ENCODE measurements at regions not wholly inside any gene's neighbourhood (a gene's known extent, or its start where the extent isn't known, plus 50 kb on each side); places are given as distances from the start of the nearest gene placed in this dataset.

GRCh38 chr19:31160336-31160926, 188.8 kb downstream of the TSHZ3 start:
- Mint-ChIP-seq H3K4me3 (no peak overlapping the region), H3K36me3 (no peaks in the 10 kb centered on the region), H3K4me1 (no peaks in the 10 kb centered on the region), H3K9me3 (peaks cover 12% of the 10 kb centered on the region), H3K27me3 (ENCODE audit: low read depth) (no peaks in the 10 kb centered on the region), H3K27ac (no peak overlapping the region)
- ChIA-PET CTCF (interaction anchor here (0.9 kb wide), 1 partner anchor 106 kb away, joined by 3 read pairs; no protein-coding TSS in a partner anchor), POLR2A (no interaction called here)
- no peak for ATAC-seq
- no peak for TF ChIP-seq CBFB (CRISPR knock-in tag; IDR thresholded peaks at IDR 0.05; ENCODE audit: low read depth)
- no peak for TF ChIP-seq KAT7 (CRISPR knock-in tag; IDR thresholded peaks at IDR 0.05; ENCODE audit: borderline replicate concordance)
- TF ChIP-seq ZNF396 (CRISPR knock-in tag; IDR thresholded peaks at IDR 0.05; ENCODE audit: borderline replicate concordance): no peak
- no peak for TF ChIP-seq ZNF121 (CRISPR knock-in tag; IDR thresholded peaks at IDR 0.05)
- no peak for TF ChIP-seq MXD4 (CRISPR knock-in tag; IDR thresholded peaks at IDR 0.05; ENCODE audit: borderline replicate concordance)
- TF ChIP-seq RORB (CRISPR knock-in tag; IDR thresholded peaks at IDR 0.05): no peak
- no peak for DNase-seq (ENCODE audit: low spot score)

GRCh38 chr19:31154021-31154420, 195.2 kb downstream of the TSHZ3 start:
- Mint-ChIP-seq H3K4me1 (no peaks in the 10 kb centered on the region), H3K4me3 (no peak overlapping the region), H3K27me3 (ENCODE audit: low read depth) (no peaks in the 10 kb centered on the region), H3K36me3 (no peaks in the 10 kb centered on the region), H3K9me3 (peaks cover 18% of the 10 kb centered on the region), H3K27ac (no peak overlapping the region)
- DNase-seq (ENCODE audit: low spot score): no peak
- CTCF ChIA-PET: no interaction called here
- TF ChIP-seq CREB1 (CRISPR knock-in tag; IDR thresholded peaks at IDR 0.05) (no peak), GABPB1 (CRISPR knock-in tag; IDR thresholded peaks at IDR 0.05) (no peak), ZNF263 (CRISPR knock-in tag; IDR thresholded peaks at IDR 0.05; ENCODE audit: low read depth) (no peak), IRF1 (CRISPR knock-in tag; IDR thresholded peaks at IDR 0.05) (no peak), TEAD1 (CRISPR knock-in tag; IDR thresholded peaks at IDR 0.05) (no peak), JUN (CRISPR knock-in tag; IDR thresholded peaks at IDR 0.05) (no peak), USF1 (CRISPR knock-in tag; IDR thresholded peaks at IDR 0.05) (no peak), ZNF416 (CRISPR knock-in tag; IDR thresholded peaks at IDR 0.05) (no peak), E2F4 (CRISPR knock-in tag; IDR thresholded peaks at IDR 0.05; ENCODE audit: borderline replicate concordance, low read depth) (no peak), OVOL2 (CRISPR knock-in tag; IDR thresholded peaks at IDR 0.05; ENCODE audit: borderline replicate concordance) (no peak), USF2 (CRISPR knock-in tag; IDR thresholded peaks at IDR 0.05) (no peak)
- no peak for ATAC-seq
- POLR2A ChIA-PET: no interaction called here

GRCh38 chr19:31152906-31153305, 196.3 kb downstream of the TSHZ3 start:
- CTCF ChIA-PET: no interaction called here
- POLR2A ChIA-PET: no interaction called here
- H3K9me3 Mint-ChIP-seq: peaks cover 6% of the 10 kb centered on the region
- no peak for ATAC-seq
- no peak overlapping the region for H3K4me3 Mint-ChIP-seq
- H3K4me1 Mint-ChIP-seq: no peaks in the 10 kb centered on the region
- no peaks in the 10 kb centered on the region for H3K27me3 Mint-ChIP-seq (ENCODE audit: low read depth)
- H3K36me3 Mint-ChIP-seq: no peaks in the 10 kb centered on the region
- no peak for TF ChIP-seq FOXP4 (CRISPR knock-in tag; IDR thresholded peaks at IDR 0.05)
- no peak for TF ChIP-seq ESRRA (CRISPR knock-in tag; IDR thresholded peaks at IDR 0.05; ENCODE audit: borderline replicate concordance)
- TF ChIP-seq IRF1 (CRISPR knock-in tag; IDR thresholded peaks at IDR 0.05): no peak
- TF ChIP-seq ZNF219 (CRISPR knock-in tag; IDR thresholded peaks at IDR 0.05; ENCODE audit: borderline replicate concordance): no peak
- no peak for TF ChIP-seq ATF2 (CRISPR knock-in tag; IDR thresholded peaks at IDR 0.05; ENCODE audit: borderline replicate concordance, low read depth)
- TF ChIP-seq TEAD4 (CRISPR knock-in tag; IDR thresholded peaks at IDR 0.05): no peak
- no peak for TF ChIP-seq ZNF232 (CRISPR knock-in tag; IDR thresholded peaks at IDR 0.05)
- no peak for TF ChIP-seq ZNF423 (CRISPR knock-in tag; IDR thresholded peaks at IDR 0.05)
- TF ChIP-seq PRRX2 (CRISPR knock-in tag; IDR thresholded peaks at IDR 0.05): no peak
- no peak for TF ChIP-seq HMGA2 (CRISPR knock-in tag; IDR thresholded peaks at IDR 0.05)
- no peak for DNase-seq (ENCODE audit: low spot score)
- H3K27ac Mint-ChIP-seq: no peak overlapping the region
